HG02981 (cell line): ENCODE measurements at regions not wholly inside any gene's neighbourhood (a gene's known extent, or its start where the extent isn't known, plus 50 kb on each side); places are given as distances from the start of the nearest gene placed in this dataset.

Experiments used
- ATAC-seq: cut with Tn5 transposase; IDR thresholded peaks from one replicate; pipeline ENCODE4 v1.9.1; 2021; ENCODE audit warnings: mild to moderate bottlenecking, moderate library complexity; ENCODE audit not compliant: unreplicated experiment

- no peak for ATAC-seq
These were observed 1192.3 kb upstream of the GJE1 start for GRCh38 chr6:140940251-140940925.

GRCh38 chr6:140932909-140933308, 1199.8 kb upstream of the GJE1 start:
- no peak for ATAC-seq

- ATAC-seq = no peak
These were observed 1201.1 kb upstream of the GJE1 start for GRCh38 chr6:140931581-140931980.

- no peak for ATAC-seq
These were observed 1203.6 kb upstream of the GJE1 start for GRCh38 chr6:140929121-140929520.

GRCh38 chr6:140923048-140923447, 1209.7 kb upstream of the GJE1 start:
- no peak for ATAC-seq

- peak; percentile 60 for ATAC-seq
These were observed 1211.1 kb upstream of the GJE1 start for GRCh38 chr6:140921366-140922226.

- no peak for ATAC-seq
These were observed 1214.8 kb upstream of the GJE1 start for GRCh38 chr6:140917911-140918310.

GRCh38 chr6:140915551-140915950, 1217.2 kb upstream of the GJE1 start:
- no peak for ATAC-seq

- ATAC-seq = no peak
These were observed 1217.6 kb upstream of the GJE1 start for GRCh38 chr6:140915103-140915502.

- ATAC-seq = no peak
These were observed 1220.0 kb upstream of the GJE1 start for GRCh38 chr6:140912686-140913085.

- ATAC-seq = no peak
These were observed 1223.1 kb upstream of the GJE1 start for GRCh38 chr6:140909625-140910024.

- no peak for ATAC-seq
These were observed 1223.6 kb upstream of the GJE1 start for GRCh38 chr6:140909156-140909555.

- ATAC-seq = no peak
These were observed 1224.2 kb upstream of the GJE1 start for GRCh38 chr6:140908505-140908904.

GRCh38 chr6:140907235-140907634, 1225.5 kb upstream of the GJE1 start:
- no peak for ATAC-seq

- ATAC-seq = no peak
These were observed 1227.0 kb upstream of the GJE1 start for GRCh38 chr6:140905724-140906123.

- ATAC-seq = no peak
These were observed 1227.7 kb upstream of the GJE1 start for GRCh38 chr6:140905050-140905449.

- ATAC-seq = no peak
These were observed 1234.7 kb upstream of the GJE1 start for GRCh38 chr6:140897804-140898573.

- no peak for ATAC-seq
These were observed 1235.4 kb upstream of the GJE1 start for GRCh38 chr6:140897349-140897748.

GRCh38 chr6:140893432-140893831, 1239.3 kb upstream of the GJE1 start:
- no peak for ATAC-seq

- no peak for ATAC-seq
These were observed 1252.8 kb upstream of the GJE1 start for GRCh38 chr6:140879946-140880345.

- no peak for ATAC-seq
These were observed 1258.7 kb upstream of the GJE1 start for GRCh38 chr6:140874066-140874465.

- ATAC-seq = no peak
These were observed 1259.8 kb upstream of the GJE1 start for GRCh38 chr6:140872885-140873284.
